ENCODE measurements at regions not wholly inside any gene's neighbourhood (a gene's known extent, or its start where the extent isn't known, plus 50 kb on each side); places are given as distances from the start of the nearest gene placed in this dataset.

GRCh38 chr13:106985481-106985880 is 417.5 kb upstream of the ARGLU1 start:
- Histone ChIP-seq H3K4me1 (ENCODE audit: insufficient read depth, low read length) (peaks cover 3% of the 10 kb centered on the region; the same call in 1 of the 2 replicates), H4K20me1 (ENCODE audit: control insufficient read depth, insufficient read depth, insufficient read length) (no peaks in the 10 kb centered on the region), H4K8ac (replicated peaks; ENCODE audit: insufficient read length, low read depth, low read length) (no peak overlapping the region), H3K4ac (ENCODE audit: low read depth, low read length) (no peak overlapping the region), H3K27ac (ENCODE audit: insufficient read length, low read depth, low read length) (no peak overlapping the region), H2AK5ac (ENCODE audit: insufficient read length, low read length) (no peak overlapping the region), H3K27me3 (ENCODE audit: insufficient read depth, low read length) (no peaks in the 10 kb centered on the region), H2BK5ac (ENCODE audit: insufficient read length, low read length) (no peak overlapping the region), H4K91ac (ENCODE audit: insufficient read length, low read depth, low read length) (no peak overlapping the region), H3K9ac (ENCODE audit: extremely low read depth, insufficient read length, low read length) (no peak overlapping the region), H3K79me2 (ENCODE audit: insufficient read depth, low read length) (no peaks in the 10 kb centered on the region), H2BK12ac (ENCODE audit: insufficient read length, low read depth, low read length) (no peak overlapping the region), H3K56ac (ENCODE audit: insufficient read length, low read depth, low read length) (no peak overlapping the region), H2AFZ (ENCODE audit: low read length) (no peak overlapping the region), H3K23ac (ENCODE audit: insufficient read length, low read depth, low read length) (no peak overlapping the region), H3K14ac (ENCODE audit: insufficient read depth, low read length) (no peak overlapping the region), H3K79me1 (ENCODE audit: insufficient read depth, low read depth, low read length, poor library complexity, severe bottlenecking) (no peaks in the 10 kb centered on the region), H3K9me3 (ENCODE audit: control insufficient read depth, low read depth, low read length) (no peaks in the 10 kb centered on the region), H3T11ph (ENCODE audit: low read length) (no peak overlapping the region), H2BK20ac (ENCODE audit: low read depth, low read length, poor library complexity, severe bottlenecking) (no peak overlapping the region), H2BK15ac (ENCODE audit: low read depth, low read length) (no peak overlapping the region), H3K23me2 (ENCODE audit: insufficient read length, low read depth, low read length, poor library complexity, severe bottlenecking) (no peaks in the 10 kb centered on the region), H4K5ac (ENCODE audit: insufficient read length, low read depth, low read length) (no peak overlapping the region), H3K4me2 (ENCODE audit: insufficient read depth, insufficient read length, low read length) (no peak overlapping the region), H3K18ac (ENCODE audit: insufficient read length, low read depth, low read length) (no peak overlapping the region), H2BK120ac (ENCODE audit: low read depth, low read length, poor library complexity, severe bottlenecking) (no peak overlapping the region)
- no peak for TF ChIP-seq CTCF (conservative IDR thresholded peaks at IDR 0.05)
- Mint-ChIP-seq H3K9me3 (no peaks in the 10 kb centered on the region; a peak in 1 of 5 replicates), H3K4me3 (no peak overlapping the region), H3K27me3 (ENCODE audit: low read depth) (no peaks in the 10 kb centered on the region), H3K36me3 (ENCODE audit: insufficient read depth in 1 of 3, low read depth in 3 of 3) (no peaks in the 10 kb centered on the region), H3K4me1 (peaks cover 11 to 18% of the 10 kb centered on the region in 2 experiments), H3K27ac (no peak overlapping the region)
- DNase-seq = no peak
- WGBS (ENCODE audit: extremely low coverage, insufficient read length, low lambda C conversion rate) = no CpG with 5 or more reads among the region's 3 CpGs

Measured in H9 (cell line).